ENCODE measurements at regions not wholly inside any gene's neighbourhood (a gene's known extent, or its start where the extent isn't known, plus 50 kb on each side); places are given as distances from the start of the nearest gene placed in this dataset.
"Not testable (repeated sequence)": the region's sequence is repeated elsewhere in the genome, so short reads cannot be mapped to it uniquely, and the experiment has no call there.

DNA sequence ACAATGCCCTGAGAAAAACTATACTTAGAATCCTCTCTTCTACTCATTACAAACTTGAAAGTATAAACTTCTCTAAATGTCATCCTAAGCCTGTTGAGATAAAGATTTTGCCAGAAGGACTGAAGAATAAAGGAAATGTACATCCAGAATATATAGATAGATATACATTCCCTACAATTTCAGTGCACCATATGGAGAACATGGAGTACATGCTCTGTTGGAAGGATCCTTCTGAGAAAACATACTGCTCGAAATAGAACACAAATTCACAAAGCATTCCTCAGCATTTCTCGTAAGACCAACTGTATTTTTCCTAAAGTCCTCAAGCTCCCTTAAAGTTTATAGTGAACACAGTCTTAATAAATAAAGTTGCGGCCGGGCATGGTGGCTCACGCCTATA is 69.7 kb upstream of the RASA1 start:
- DNase-seq (ENCODE audit: low read depth): no peak

DNA sequence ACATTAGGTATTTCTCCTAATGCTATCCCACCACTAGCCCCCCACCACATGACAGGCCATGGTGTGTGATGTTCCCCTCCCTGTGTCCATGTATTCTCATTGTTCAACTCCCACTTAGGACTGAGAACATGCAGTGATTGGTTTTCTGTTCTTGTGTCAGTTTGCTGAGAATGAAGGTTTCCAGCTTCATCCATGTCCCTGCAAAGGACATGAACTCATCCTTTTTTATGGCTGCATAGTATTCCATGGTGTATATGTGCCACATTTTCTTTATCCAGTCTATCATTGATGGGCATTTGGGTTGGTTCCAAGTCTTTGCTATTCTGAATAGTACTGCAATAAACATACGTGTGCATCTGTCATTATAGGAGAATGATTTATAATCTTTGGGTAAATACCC is 68.4 kb upstream of the RASA1 start:
- DNase-seq (ENCODE audit: low read depth): not testable (repeated sequence)

DNA sequence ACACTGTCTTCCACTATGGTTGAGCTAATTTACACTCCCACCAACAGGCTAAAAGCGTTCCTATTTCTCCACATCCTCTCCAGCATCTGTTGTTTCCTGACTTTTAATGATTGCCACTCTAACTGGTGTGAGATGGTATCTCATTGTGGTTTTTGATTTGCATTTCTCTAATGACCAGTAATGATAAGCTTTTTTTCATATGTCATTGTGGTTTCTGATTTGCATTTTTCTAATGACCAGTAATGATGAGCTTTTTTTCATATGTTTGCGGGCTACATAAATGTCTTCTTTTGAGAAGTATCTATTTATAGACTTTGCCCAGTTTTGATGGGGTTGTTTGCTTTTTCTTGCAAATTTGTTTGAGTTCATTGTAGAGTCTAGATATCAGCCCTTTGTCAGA is 68.0 kb upstream of the RASA1 start:
- DNase-seq (ENCODE audit: low read depth): not testable (repeated sequence)

DNA sequence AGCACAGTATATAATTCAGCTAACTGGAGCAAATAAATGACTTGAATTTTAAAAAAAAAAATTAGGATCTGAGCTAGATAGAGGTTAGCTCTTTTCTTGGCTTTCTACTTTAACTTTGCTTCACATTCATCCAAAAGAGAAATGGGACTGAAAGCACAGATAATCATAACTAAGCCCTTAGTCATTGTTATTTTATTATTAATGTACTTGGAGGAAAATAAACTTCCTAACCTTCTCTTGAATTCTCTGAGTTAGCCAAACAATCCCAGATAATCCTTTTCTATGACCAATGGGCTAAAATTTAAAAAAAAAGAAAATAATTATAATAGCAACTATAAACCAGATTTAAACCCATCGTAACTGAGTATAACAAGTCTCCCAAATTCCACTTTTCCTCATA is 57.6 kb upstream of the RASA1 start:
- DNase-seq (ENCODE audit: low read depth): no peak

DNA sequence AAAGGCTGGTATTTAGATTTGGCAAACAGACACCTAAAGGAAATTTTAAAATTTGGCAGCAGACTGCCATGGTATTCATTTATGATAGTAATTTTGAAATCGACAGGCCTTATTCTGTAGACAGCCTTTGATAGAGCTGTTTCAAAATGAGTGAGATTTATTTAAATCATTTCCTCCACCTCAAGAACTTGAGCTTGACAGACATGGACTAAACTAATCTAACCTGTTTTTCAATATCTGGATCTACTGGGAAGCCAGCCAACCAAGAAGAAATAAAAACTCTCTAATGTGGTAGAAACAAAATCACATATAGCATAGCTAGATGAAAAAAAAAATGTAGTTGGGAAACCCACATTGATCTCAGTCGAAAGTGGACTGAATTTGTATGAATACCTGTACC is 56.9 kb upstream of the RASA1 start:
- DNase-seq (ENCODE audit: low read depth): no peak

DNA sequence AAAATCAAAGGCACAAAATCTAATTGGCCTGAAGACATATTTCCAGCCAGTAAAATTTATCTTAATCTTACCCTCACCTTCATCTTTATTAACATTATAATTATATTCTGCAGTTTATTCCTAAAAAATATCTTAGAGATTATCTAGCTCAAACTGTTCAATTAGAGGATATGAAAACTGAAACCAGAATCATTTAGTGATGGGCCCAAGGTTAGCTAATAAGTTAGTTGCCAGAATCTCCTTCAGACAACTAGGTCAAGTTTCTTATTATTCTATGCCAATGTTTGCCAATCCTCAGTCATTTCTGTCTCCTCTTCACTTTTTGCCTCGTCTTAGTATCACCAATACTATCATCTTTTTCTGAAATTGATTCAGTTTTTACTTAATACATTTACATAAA is 56.0 kb upstream of the RASA1 start:
- DNase-seq (ENCODE audit: low read depth): no peak

DNA sequence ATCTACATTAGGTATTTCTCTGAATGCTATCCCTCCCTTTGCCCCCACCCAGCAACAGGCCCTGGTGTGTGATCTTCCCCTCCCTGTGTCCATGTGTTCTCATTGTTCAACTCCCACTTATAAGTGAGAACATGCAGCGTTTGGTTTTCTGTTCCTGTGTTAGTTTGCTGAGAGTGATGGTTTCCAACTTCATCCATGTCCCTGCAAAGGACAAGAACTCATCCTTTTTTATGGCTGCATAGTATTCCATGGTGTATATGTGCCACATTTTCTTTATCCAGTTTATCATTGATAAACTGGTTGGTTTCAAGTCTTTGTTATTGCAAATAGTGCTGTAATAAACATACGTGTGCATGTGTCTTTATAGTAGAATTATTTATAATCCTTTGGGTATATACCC is 55.5 kb upstream of the RASA1 start:
- DNase-seq (ENCODE audit: low read depth): not testable (repeated sequence)

DNA sequence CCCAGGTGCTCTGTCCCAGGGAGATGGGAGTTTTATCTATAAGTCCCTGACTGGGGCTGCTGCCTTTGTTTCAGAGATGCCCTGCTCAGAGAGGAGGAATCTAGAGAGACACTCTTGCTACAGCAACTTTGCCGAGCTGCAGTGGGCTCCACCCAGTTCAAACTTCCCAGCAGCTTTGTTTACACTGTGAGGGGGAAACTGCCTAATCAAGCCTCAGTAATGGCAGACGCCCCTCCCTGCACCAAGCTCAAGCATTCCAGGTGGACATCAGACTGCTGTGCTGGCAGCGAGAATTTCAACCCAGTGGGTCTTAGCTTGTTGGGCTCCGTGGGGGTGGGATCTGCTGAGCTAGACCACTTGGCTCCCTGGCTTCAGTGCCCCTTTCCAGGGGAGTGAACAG is 50.2 kb upstream of the RASA1 start:
- not testable (repeated sequence) for DNase-seq (ENCODE audit: low read depth)

Data from activated T-cell treated with anti-CD3 and anti-CD28 coated beads for 24 hours (primary cell).